ENCODE measurements at regions not wholly inside any gene's neighbourhood (a gene's known extent, or its start where the extent isn't known, plus 50 kb on each side); places are given as distances from the start of the nearest gene placed in this dataset.

- no peaks in the 10 kb centered on the region for H3K27me3 ChIP-seq (ENCODE audit: control insufficient read depth, insufficient read depth, low read length)
- POLR2A ChIA-PET, result no interaction called here
- CTCF ChIA-PET, result no interaction called here
- DNase-seq (ENCODE audit: low read depth, low spot score), result no peak
- H3K9me3 ChIP-seq (ENCODE audit: control insufficient read depth, insufficient read depth, low read length), result no peaks in the 10 kb centered on the region
- no peak overlapping the region for H3K27ac ChIP-seq (ENCODE audit: low read depth, low read length)
- TF ChIP-seq, protein P1, sequence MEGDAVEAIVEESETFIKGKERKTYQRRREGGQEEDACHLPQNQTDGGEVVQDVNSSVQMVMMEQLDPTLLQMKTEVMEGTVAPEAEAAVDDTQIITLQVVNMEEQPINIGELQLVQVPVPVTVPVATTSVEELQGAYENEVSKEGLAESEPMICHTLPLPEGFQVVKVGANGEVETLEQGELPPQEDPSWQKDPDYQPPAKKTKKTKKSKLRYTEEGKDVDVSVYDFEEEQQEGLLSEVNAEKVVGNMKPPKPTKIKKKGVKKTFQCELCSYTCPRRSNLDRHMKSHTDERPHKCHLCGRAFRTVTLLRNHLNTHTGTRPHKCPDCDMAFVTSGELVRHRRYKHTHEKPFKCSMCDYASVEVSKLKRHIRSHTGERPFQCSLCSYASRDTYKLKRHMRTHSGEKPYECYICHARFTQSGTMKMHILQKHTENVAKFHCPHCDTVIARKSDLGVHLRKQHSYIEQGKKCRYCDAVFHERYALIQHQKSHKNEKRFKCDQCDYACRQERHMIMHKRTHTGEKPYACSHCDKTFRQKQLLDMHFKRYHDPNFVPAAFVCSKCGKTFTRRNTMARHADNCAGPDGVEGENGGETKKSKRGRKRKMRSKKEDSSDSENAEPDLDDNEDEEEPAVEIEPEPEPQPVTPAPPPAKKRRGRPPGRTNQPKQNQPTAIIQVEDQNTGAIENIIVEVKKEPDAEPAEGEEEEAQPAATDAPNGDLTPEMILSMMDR (IDR thresholded peaks at IDR 0.05; ENCODE audit: low read depth, low read length), result no peak
- H3K4me3 ChIP-seq (ENCODE audit: low read depth, low read length), result no peak overlapping the region
These were observed 127.0 kb downstream of the LTN1 start for GRCh38 chr21:28865488-28866186.

GRCh38 chr21:28858424-28858823 is 134.3 kb downstream of the LTN1 start:
- CTCF ChIA-PET, result interaction anchor here (0.6 to 0.8 kb wide), 2 partner anchors 108 to 113 kb away, joined by 3 to 4 read pairs; no protein-coding TSS in a partner anchor
- TF ChIP-seq, protein P1 (IDR thresholded peaks at IDR 0.05; ENCODE audit: low read depth, low read length), result no peak
- POLR2A ChIA-PET, result no interaction called here
- no peak for DNase-seq (ENCODE audit: low read depth, low spot score)
- no peaks in the 10 kb centered on the region for H3K27me3 ChIP-seq (ENCODE audit: control insufficient read depth, insufficient read depth, low read length)
- no peaks in the 10 kb centered on the region for H3K9me3 ChIP-seq (ENCODE audit: control insufficient read depth, insufficient read depth, low read length)
- H3K4me3 ChIP-seq (ENCODE audit: low read depth, low read length), result no peak overlapping the region
- no peak overlapping the region for H3K27ac ChIP-seq (ENCODE audit: low read depth, low read length)

DNA sequence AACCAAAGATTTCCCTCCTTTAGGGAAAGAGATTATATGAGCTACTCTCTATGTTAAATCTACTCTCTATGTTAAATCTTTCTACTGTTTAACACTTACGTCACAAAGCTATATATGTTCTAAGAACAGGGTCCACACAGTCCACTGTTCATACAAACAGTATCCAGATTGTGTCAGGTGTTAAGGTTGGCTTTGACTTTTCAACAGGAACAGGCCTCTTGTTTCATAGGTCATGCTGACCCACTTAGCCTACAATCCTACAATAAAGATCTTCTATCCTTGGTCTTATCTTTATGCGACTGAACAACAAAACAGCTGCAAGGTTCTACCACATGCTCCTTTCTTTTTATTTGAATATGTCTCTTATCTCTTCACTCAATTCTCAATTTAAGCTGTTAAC is 134.9 kb downstream of the LTN1 start:
- ChIA-PET CTCF (interaction anchor here (0.6 to 0.8 kb wide), 2 partner anchors 88 to 112 kb away, joined by 3 read pairs; no protein-coding TSS in a partner anchor), POLR2A (no interaction called here)
- H3K9me3 ChIP-seq (ENCODE audit: control insufficient read depth, insufficient read depth, low read length), result no peaks in the 10 kb centered on the region
- no peak overlapping the region for H3K27ac ChIP-seq (ENCODE audit: low read depth, low read length)
- no peak overlapping the region for H3K4me3 ChIP-seq (ENCODE audit: low read depth, low read length)
- TF ChIP-seq, protein P1 (IDR thresholded peaks at IDR 0.05; ENCODE audit: low read depth, low read length), result no peak
- no peaks in the 10 kb centered on the region for H3K27me3 ChIP-seq (ENCODE audit: control insufficient read depth, insufficient read depth, low read length)
- DNase-seq (ENCODE audit: low read depth, low spot score), result no peak

GRCh38 chr21:28856588-28857250 is 136.0 kb downstream of the LTN1 start:
- CTCF ChIA-PET, result no interaction called here
- Histone ChIP-seq H3K27me3 (ENCODE audit: control insufficient read depth, insufficient read depth, low read length) (no peaks in the 10 kb centered on the region), H3K4me3 (ENCODE audit: low read depth, low read length) (no peak overlapping the region), H3K27ac (ENCODE audit: low read depth, low read length) (no peak overlapping the region), H3K9me3 (ENCODE audit: control insufficient read depth, insufficient read depth, low read length) (no peaks in the 10 kb centered on the region)
- no peak for DNase-seq (ENCODE audit: low read depth, low spot score)
- TF ChIP-seq, protein P1 (IDR thresholded peaks at IDR 0.05; ENCODE audit: low read depth, low read length), result no peak
- POLR2A ChIA-PET, result no interaction called here

- POLR2A ChIA-PET, result no interaction called here
- CTCF ChIA-PET, result no interaction called here
- DNase-seq (ENCODE audit: low read depth, low spot score), result no peak
- no peaks in the 10 kb centered on the region for H3K27me3 ChIP-seq (ENCODE audit: control insufficient read depth, insufficient read depth, low read length)
- H3K4me3 ChIP-seq (ENCODE audit: low read depth, low read length), result no peak overlapping the region
- no peaks in the 10 kb centered on the region for H3K9me3 ChIP-seq (ENCODE audit: control insufficient read depth, insufficient read depth, low read length)
- TF ChIP-seq, protein P1 (IDR thresholded peaks at IDR 0.05; ENCODE audit: low read depth, low read length), result no peak
- no peak overlapping the region for H3K27ac ChIP-seq (ENCODE audit: low read depth, low read length)
These were observed 140.0 kb downstream of the LTN1 start for GRCh38 chr21:28852706-28853105.
